ENCODE measurements at regions not wholly inside any gene's neighbourhood (a gene's known extent, or its start where the extent isn't known, plus 50 kb on each side); places are given as distances from the start of the nearest gene placed in this dataset.
"Not testable (repeated sequence)": the region's sequence is repeated elsewhere in the genome, so short reads cannot be mapped to it uniquely, and the experiment has no call there.

DNA sequence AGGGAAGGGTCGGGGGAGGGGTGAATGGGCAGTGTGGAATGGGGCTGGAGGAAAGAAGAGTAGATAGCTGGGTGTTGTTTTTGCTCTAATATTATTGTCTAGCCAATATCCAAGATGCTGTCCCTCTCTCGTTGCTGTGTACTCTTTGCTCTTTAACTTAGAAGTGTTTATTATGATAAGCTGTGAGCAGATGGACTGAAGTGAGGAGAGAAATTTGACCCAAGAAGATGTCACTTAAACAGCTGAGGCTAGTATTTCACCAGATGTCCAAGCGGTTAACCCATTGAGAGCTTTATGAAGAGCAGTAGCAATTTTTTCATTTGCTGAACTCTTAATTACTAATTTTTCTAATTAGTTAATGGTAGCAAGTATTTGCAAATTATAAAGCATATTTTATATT, 212.2 kb upstream of the TP63 start:
- DNase-seq (ENCODE audit: extremely low read depth, low read depth) = no peak
- TF ChIP-seq CTCF (IDR thresholded peaks at IDR 0.05; ENCODE audit: low read depth, low read length) = no peak

GRCh38 chr3:189419683-189420082, 211.5 kb upstream of the TP63 start:
- TF ChIP-seq CTCF (IDR thresholded peaks at IDR 0.05; ENCODE audit: low read depth, low read length) = no peak
- no peak for DNase-seq (ENCODE audit: extremely low read depth, low read depth)

DNA sequence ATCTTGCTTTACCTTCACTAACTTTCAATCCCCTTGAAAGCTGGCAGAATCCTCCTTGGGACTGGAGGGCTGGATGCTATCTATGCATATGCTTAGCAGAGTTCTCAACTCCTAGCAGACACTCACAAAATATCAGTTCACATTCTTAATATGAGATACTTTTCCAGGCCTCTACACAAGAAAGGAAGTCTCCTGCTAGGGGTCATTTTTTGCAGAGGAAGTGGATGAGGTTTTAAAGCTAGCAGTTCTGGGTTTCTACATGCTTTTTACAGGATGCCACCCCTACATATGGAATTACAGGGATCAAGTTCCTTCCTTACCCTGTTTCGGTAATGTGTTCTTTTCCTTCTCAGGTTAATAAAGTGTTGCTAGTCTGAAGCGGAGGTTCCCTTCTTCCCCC, 206.3 kb upstream of the TP63 start:
- no peak for DNase-seq (ENCODE audit: extremely low read depth, low read depth)
- TF ChIP-seq CTCF (IDR thresholded peaks at IDR 0.05; ENCODE audit: low read depth, low read length) = no peak

GRCh38 chr3:189429019-189429418, 202.2 kb upstream of the TP63 start:
- DNase-seq (ENCODE audit: extremely low read depth, low read depth) = no peak

GRCh38 chr3:189430166-189430565, 201.0 kb upstream of the TP63 start:
- no peak for DNase-seq (ENCODE audit: extremely low read depth, low read depth)
- TF ChIP-seq CTCF (IDR thresholded peaks at IDR 0.05; ENCODE audit: low read depth, low read length) = no peak

More at GRCh38 chr3:189429019-189429418, 202.2 kb upstream of the TP63 start:
- no peak for TF ChIP-seq CTCF (IDR thresholded peaks at IDR 0.05; ENCODE audit: low read depth, low read length)

DNA sequence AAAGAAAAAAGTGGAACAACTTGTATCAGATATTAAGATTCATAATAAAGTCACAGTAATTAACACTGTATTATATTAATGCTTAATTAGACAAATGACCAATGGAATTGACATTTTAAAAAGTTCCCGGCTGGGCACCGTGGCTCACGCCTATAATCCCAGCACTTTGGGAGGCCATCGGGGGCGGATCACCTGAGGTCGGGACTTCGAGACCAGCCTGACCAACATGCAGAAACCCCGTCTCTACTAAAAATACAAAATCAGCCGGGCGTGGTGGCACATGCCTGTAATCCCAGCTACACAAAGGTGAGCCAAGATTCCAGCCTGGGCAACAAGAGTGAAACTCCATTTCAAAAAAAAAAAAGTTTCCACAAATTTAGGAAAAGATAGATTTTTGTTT, 188.9 kb upstream of the TP63 start:
- not testable (repeated sequence) for DNase-seq (ENCODE audit: extremely low read depth, low read depth)

DNA sequence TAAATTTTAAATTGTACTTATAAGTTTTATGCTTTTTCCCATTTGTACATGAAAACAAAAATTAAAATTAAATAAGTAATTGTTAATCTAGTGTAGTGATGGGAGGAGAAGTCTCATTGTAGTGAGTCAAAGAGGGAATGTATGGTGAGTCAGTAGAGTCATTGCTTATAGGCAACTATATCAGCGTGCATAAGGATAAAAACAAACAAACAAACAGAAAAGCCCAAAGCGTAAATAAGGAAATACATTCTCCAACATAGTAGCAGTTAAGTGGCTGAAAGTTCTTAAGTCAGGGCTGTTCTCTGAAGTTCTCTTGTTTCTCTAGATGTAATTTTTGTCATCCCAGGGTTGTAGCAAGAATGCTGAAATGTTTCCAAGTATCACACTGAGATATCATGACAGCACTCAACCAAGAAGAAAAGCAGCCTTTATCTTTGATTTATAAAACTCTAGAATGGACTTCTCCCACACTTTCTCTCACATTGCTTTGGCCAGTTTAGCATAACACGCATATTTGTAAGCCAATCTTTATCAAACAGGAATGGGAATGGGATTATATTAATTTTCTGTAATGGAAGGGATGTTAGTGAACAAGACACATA, 184.1 kb upstream of the TP63 start:
- no peak for TF ChIP-seq CTCF (IDR thresholded peaks at IDR 0.05; ENCODE audit: low read depth, low read length)
- DNase-seq (ENCODE audit: extremely low read depth, low read depth) = no peak

DNA sequence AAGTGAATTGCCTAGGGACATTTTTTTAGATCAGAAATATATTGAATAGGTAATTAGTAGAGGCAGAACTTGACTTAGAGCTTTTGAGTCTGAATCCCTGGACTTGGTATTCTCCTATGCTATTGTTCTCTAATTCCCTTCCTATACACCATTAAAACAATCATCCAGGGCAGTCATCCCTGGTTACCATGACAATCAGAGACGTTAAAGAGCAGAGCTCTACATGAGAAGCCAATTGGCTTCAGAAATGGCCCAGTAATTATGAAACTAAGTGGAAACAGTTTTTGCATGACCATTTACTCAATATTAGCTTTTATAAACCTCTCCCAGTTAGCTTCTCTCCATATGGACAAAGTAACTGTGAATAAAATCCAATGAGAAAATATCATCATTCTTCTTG, 182.1 kb upstream of the TP63 start:
- no peak for DNase-seq (ENCODE audit: extremely low read depth, low read depth)
- TF ChIP-seq CTCF (IDR thresholded peaks at IDR 0.05; ENCODE audit: low read depth, low read length) = no peak
